HT-29 (cell line): ENCODE measurements at regions not wholly inside any gene's neighbourhood (a gene's known extent, or its start where the extent isn't known, plus 50 kb on each side); places are given as distances from the start of the nearest gene placed in this dataset.

Experiments used
- DNase-seq: peaks from one replicate; pipeline ENCODE4 v3.0.0-alpha.2; 2015; ENCODE audit warnings: low spot score

DNA sequence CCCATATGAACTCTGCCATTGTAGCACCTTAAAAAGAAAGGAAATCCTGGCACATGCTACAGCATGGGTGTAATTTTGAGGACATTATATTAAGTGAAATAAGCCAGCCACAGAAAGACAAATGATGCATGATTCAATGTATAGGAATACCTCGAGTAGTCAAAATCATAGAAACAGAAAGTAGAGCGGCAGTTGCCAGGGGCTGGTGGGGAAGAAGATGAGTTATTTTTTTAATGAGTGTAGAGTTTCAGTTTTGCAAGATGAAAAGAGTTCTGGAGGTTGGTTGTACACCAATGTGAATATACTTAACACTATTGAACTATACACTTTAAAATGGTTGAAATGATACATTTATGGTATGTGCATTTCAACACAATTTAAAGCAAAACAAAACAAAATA is 133.0 kb downstream of the ZDHHC21 start:
- DNase-seq = no peak

DNA sequence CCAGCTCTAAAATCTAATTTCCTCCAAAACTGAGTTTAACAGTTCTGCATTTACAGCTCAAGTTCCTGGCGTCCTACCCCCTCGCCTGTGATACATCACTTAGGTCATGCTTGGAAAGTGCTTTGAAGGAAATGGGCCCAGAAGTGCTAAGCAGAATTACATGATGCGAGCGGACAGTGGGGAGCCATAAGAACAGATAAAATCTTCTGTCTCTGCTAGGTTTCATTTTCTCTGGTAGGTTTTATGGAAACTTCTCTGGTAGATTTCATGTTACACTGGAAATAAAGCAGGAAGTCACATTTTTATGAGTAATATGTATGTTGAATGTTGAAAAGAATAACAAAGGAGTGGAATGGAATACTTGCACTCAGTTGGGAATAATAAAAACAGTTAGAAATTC is 138.3 kb downstream of the ZDHHC21 start:
- DNase-seq = no peak

- DNase-seq = no peak
These were observed 145.8 kb downstream of the ZDHHC21 start for GRCh38 chr9:14547245-14548060.

- DNase-seq = no peak
These were observed 146.5 kb downstream of the ZDHHC21 start for GRCh38 chr9:14546693-14547092.

DNA sequence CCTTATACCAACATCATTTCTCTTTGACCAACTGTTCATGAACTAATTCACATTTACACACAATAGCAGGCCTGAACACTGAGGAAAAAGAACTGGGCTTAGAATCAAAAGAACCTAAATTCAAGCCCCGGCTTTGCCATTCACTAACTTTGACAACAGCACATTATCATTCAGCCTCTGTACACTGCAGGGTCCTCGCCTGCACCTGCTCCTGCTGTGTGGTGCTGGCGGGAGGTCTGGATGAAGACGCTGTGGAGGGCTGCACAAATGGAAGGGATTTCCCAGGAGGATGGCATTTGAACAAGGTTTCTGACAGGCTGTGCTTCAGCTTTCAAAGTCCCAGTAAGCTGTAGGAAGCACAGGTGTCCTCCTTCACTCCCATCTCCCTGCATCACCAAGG is 151.2 kb downstream of the ZDHHC21 start:
- DNase-seq = no peak

DNA sequence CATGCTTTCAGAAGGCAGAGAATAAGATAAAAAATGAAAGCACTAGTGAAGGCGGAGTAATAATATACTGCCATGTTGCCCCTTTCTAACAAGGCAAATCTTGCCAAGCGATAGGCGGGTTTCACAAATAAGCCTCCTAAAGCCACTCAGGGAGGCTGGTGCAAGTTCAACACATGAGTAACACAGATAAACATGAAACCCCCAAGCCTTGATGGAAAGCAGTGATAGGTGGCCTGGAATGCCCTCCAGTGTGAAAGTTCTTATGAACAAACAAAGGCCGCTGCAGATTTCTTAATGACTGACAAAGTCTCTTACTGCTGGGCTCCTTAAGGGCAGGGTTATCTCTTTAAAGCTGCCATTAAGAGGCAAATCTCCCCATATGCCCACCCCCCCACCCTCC is 154.7 kb downstream of the ZDHHC21 start:
- no peak for DNase-seq

- no peak for DNase-seq
These were observed 157.9 kb downstream of the ZDHHC21 start for GRCh38 chr9:14535161-14535955.

DNA sequence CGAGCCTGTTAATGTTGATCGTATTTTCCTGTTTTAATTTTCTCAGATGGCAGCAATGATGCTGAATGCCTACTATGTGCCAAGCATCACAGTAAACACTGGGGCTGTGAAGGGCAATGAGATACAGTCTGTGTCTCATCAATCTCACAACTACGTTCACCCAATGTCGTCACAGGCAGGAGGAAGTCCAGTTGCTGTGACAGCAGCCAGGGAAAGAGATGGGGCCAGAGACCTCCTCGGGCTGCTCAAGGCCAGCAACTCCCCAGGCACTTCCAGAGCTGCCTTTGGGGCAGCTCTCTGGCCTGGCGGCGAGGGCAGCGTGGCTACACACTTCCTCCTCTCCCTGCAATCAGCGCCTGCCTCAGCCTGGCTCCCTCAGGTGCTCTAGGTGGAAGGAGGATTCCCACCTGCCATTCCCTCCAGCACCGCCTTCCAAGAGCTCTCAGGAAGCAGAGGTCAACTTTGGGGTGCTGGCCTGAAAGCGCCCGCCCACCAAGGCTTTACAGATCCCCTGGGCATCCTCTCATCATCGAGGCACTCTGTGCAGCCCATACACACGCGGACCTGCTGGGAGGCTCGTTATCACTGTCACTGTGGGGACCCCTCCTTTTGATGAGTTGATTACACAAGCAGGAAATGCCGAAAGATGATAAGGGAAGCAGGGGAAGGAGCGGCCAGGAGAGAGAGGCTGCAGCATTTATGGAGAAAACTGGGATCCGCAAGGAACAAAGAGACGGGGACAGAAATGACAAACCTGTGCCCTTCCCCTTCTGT is 159.2 kb downstream of the ZDHHC21 start:
- DNase-seq = no peak

GRCh38 chr9:14532456-14533115 is 160.6 kb downstream of the ZDHHC21 start:
- no peak for DNase-seq

DNA sequence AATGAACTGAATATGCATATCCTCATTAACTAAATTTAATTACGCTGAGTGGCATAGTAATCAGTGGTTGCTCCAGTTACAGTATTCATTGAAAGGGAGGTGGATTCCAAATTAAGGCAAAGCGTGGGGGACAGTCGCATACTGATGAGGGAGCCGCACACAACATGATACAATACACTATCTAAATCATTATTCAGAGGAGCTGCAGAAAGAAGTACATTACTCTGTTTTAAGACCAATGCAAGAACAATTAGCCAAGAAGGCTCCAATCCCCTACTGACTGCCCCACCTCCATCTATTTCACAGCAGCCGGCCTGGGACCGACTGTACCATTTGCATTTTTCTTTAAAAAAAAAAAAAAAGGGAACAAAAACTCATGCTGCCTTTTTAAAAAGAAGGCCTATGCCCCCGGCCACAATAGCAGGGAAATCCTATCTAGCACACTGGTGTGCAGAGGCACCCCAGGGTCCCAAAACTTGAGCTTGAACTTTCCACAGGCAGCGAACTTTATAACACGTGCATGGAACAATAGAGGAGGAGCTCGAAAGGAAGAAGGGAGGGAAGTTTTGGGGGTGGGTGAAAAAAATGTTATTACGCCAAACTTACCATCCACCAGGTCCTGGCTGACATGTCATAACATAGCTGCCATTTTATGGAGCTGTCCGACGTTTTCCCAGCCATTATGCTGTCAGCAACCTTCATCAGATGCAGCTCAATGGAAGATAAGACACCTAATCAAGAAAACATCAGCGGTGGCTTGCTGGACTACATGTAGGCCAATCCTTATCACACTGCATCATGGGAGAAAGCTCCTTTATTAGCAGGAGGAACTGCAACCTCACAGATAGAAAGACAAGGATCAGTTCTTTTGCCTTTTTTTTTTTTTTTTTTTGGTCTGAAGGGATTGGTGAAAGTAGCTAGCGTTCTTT is 161.6 kb downstream of the ZDHHC21 start:
- DNase-seq = no peak

DNA sequence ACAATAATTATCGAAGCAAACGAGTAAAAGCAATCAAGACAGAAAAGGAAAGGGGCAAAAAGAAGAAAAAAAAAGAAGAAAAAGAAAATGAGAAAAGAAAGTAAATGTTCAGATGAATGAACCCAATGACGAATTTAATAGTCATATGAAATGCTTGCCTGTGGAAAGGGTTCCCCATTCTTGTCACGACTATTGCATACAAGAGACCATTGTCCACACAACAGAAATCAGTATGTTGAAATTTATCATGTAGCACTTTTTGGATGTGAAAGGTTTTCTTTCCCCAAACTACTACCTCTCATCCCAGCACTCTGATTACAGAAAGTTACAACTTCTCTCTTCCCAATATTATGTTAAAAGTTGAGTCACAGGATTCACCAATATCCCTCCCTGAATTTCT is 162.4 kb downstream of the ZDHHC21 start:
- no peak for DNase-seq

- DNase-seq = no peak
These were observed 162.9 kb downstream of the ZDHHC21 start for GRCh38 chr9:14530366-14530765.

DNA sequence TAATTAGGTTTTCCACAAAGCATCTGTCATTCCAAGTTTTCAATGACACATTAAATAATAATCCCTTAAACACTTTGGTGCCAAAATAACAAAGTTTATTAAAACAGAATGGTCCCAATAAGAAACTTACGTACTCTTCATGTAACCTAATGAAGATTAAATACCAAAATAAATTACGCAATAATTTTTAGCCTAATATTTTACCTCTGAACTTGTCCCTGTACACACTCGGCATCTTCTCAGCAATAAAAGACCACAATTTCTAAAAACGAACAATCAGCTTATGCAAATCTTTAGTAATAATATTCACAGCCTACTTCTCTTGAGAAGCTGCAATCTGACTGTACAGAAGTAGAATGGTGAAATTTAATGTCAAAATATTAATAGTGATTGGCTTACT is 163.6 kb downstream of the ZDHHC21 start:
- no peak for DNase-seq

DNA sequence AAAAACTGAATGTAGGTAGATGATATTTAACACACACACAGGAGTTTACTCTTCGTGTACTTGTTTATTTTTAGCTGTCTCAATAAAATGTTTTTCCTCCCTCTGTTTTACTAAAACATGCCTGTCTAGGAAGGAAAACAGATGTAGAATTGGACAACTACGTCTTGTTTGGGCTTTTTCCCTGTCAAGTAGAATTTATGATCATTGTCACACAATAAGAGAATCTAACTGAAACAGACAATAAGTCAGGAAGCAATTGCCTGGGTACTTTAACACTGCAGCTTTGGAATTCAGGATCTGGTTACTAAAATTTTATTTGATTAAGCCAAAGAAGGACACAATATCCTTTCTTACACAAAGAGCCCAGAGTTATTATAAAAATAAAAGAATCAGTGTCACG is 164.2 kb downstream of the ZDHHC21 start:
- no peak for DNase-seq

DNA sequence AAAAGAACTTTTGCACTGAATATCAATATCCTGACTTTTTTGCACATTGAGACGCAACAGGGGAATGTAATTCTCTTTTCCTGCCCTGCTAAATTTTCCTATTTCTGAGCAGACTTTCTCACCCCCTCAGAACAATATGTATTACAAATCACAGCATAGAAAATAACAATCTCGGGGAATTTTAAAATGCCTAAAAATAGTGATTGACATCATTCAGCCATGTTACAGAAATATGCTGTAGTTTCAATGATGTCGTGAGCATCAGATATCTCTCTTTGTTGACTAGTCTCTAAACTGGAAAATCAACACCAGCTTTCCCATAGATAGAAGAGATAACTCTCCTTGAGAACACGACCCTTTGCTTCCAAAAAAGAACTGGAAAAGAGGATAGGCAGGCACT is 166.7 kb downstream of the ZDHHC21 start:
- no peak for DNase-seq

DNA sequence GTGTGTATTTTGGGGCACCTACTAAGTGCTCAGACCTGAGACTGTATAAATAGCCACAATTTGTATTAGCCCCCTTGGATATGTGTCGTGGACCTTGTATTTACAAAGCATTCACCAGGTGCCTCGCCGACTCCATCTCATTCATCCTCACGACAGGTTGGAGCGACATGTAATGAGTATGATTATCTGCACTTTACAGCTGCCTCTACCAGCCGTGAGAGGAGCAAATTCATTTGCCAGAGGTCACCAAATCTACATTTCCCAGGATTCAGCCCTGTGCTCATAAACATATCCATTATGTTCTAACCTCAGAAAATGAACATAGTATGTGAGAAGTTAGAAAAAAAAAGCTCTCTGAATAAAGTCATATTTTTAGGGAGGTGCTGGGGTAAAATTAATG is 167.4 kb downstream of the ZDHHC21 start:
- no peak for DNase-seq

DNA sequence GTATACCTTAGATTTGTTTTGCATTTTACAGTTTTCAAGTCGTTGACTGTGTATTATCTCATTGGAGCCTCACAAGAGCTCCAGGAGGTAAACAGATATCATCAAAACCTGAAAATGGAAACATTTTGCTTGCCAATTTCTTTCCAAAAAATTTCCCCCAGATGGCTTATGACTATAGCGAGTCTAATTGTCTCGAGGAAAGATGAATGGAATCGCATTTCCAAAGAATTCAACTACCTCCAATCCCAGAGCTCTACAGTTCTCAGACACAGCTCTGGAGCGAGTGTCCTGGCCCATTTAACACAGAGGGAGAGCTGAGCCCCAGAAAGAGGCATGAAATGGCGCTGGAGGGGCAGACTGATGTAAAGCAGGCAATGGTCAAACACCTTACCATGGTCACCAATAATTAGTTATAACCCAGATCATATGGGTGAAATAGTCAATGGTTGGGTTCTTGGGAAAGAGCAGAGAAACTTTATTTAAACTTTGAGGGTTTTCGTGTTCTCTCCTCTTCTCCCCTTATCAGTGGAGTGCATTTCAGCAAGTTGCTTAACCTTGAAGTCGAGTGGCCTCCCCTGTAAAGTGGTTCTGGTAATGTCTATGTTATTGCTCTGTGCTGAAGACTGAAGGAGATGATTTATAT is 168.2 kb downstream of the ZDHHC21 start:
- DNase-seq = no peak

DNA sequence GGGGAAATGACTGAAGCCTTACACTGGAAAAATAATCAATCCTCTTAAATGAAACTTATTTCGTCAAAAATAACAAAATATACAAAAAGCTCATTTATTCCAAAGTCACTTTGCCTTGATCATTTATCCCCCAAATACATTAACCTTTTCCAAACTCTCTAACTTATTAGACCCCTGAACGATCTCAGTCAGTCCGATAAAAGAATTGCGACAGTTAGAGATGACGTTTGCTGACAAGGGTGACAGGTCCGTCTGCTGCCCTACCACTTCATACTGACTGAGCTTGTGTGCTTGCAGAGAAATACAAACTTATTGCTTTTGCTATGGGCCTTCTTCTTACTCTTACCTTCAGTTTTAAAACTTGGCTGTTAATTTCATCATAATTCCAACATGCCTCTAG is 169.7 kb downstream of the ZDHHC21 start:
- no peak for DNase-seq

DNA sequence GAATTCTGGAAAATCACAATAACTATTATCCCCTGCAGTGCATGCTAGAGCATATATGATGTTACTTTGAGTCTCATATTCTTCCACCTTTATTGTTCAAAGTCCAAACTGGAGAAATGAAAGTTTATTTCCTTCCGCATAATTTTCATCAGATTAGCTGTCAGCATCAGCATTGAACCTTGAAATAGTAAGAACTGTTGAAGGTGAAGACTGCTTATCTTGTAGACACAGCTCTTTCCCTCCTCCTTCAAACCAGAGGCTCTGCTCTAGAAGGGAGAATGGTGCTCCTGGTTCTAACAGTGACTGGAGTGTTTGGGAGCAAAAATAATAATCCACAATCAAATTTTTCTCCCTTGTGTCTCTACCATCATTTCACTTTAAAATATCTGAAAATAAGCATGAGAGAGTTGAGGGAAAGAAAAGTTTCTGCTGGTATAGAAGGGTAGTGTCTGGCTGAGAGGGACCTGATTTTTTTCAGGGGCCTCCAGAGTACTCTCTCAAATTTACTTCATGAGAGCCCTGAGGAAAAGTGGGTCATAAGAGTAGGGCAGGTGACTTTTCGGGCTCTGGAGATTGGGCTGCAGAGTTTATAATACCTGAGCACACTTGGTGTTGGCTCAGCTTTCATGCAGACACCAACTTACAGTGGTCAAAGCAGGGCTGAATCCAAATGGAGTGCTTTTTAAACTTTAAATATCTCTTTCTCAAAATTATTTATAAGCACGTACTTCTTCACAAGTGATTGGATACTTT is 170.4 kb downstream of the ZDHHC21 start:
- no peak for DNase-seq
